HCEC 1CT (cell line): ENCODE measurements at regions not wholly inside any gene's neighbourhood (a gene's known extent, or its start where the extent isn't known, plus 50 kb on each side); places are given as distances from the start of the nearest gene placed in this dataset.

Experiments
- DNase-seq: peaks from one replicate; pipeline ENCODE4 v3.0.0-alpha.2; 2017

GRCh38 chr5:15447209-15447608 is 52.8 kb upstream of the FBXL7 start:
- DNase-seq = no peak

- DNase-seq = no peak
Observed at GRCh38 chr5:15446552-15446951, 53.4 kb upstream of the FBXL7 start.

GRCh38 chr5:15442193-15442570 is 57.8 kb upstream of the FBXL7 start:
- DNase-seq = no peak

GRCh38 chr5:15441433-15442192 is 58.4 kb upstream of the FBXL7 start:
- no peak for DNase-seq

- DNase-seq = no peak
Observed at GRCh38 chr5:15440434-15440833, 59.5 kb upstream of the FBXL7 start.

- DNase-seq = no peak
Observed at GRCh38 chr5:15439801-15440200, 60.2 kb upstream of the FBXL7 start.

- no peak for DNase-seq
Observed at GRCh38 chr5:15433709-15434108, 66.3 kb upstream of the FBXL7 start.

GRCh38 chr5:15431923-15432322 is 68.1 kb upstream of the FBXL7 start:
- no peak for DNase-seq

GRCh38 chr5:15425766-15426165 is 74.2 kb upstream of the FBXL7 start:
- DNase-seq = no peak

GRCh38 chr5:15424769-15425168 is 75.2 kb upstream of the FBXL7 start:
- no peak for DNase-seq

- no peak for DNase-seq
Observed at GRCh38 chr5:15421921-15422412, 78.0 kb upstream of the FBXL7 start.

- no peak for DNase-seq
Observed at GRCh38 chr5:15421381-15421780, 78.6 kb upstream of the FBXL7 start.

GRCh38 chr5:15420201-15420600 is 79.8 kb upstream of the FBXL7 start:
- DNase-seq = no peak

- no peak for DNase-seq
Observed at GRCh38 chr5:15417156-15417555, 82.8 kb upstream of the FBXL7 start.

- no peak for DNase-seq
Observed at GRCh38 chr5:15406478-15406877, 93.5 kb upstream of the FBXL7 start.

GRCh38 chr5:15393146-15393545 is 106.8 kb upstream of the FBXL7 start:
- no peak for DNase-seq

GRCh38 chr5:15391704-15392397 is 108.1 kb upstream of the FBXL7 start:
- no peak for DNase-seq

GRCh38 chr5:15388866-15389265 is 111.1 kb upstream of the FBXL7 start:
- DNase-seq = no peak

- no peak for DNase-seq
Observed at GRCh38 chr5:15387931-15388524, 112.0 kb upstream of the FBXL7 start.

- DNase-seq = no peak
Observed at GRCh38 chr5:15386122-15386521, 113.9 kb upstream of the FBXL7 start.

- DNase-seq = no peak
Observed at GRCh38 chr5:15385553-15385952, 114.4 kb upstream of the FBXL7 start.

- DNase-seq = no peak
Observed at GRCh38 chr5:15385037-15385436, 114.9 kb upstream of the FBXL7 start.

- DNase-seq = no peak
Observed at GRCh38 chr5:15384581-15384980, 115.4 kb upstream of the FBXL7 start.

- no peak for DNase-seq
Observed at GRCh38 chr5:15384176-15384575, 115.8 kb upstream of the FBXL7 start.
